ENCODE measurements at regions not wholly inside any gene's neighbourhood (a gene's known extent, or its start where the extent isn't known, plus 50 kb on each side); places are given as distances from the start of the nearest gene placed in this dataset.

DNA sequence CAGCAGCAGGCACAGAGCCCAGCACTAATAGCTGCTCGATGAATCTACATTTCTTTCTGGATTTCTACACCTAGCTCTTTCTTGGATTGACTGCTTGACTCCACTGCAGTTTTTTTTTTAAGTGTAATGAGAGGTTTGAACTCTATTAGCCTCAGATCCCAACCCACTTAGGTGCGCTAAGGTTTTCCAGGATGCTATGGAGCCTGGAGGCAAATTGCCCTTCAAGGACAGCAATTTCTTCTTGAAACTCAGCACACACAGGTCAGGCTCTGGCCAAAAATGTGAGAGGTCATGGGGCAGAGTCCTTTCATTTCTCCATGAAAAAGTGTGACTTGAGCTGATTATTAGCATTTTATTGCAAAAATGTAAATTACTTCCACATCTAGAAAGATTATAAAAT, 52.3 kb upstream of the TIAM2 start:
- TF ChIP-seq, protein P1, sequence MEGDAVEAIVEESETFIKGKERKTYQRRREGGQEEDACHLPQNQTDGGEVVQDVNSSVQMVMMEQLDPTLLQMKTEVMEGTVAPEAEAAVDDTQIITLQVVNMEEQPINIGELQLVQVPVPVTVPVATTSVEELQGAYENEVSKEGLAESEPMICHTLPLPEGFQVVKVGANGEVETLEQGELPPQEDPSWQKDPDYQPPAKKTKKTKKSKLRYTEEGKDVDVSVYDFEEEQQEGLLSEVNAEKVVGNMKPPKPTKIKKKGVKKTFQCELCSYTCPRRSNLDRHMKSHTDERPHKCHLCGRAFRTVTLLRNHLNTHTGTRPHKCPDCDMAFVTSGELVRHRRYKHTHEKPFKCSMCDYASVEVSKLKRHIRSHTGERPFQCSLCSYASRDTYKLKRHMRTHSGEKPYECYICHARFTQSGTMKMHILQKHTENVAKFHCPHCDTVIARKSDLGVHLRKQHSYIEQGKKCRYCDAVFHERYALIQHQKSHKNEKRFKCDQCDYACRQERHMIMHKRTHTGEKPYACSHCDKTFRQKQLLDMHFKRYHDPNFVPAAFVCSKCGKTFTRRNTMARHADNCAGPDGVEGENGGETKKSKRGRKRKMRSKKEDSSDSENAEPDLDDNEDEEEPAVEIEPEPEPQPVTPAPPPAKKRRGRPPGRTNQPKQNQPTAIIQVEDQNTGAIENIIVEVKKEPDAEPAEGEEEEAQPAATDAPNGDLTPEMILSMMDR (IDR thresholded peaks at IDR 0.05; ENCODE audit: borderline replicate concordance, extremely low read depth, low read length, poor library complexity, severe bottlenecking): no peak
- TF ChIP-seq EZH2 (IDR thresholded peaks at IDR 0.05; ENCODE audit: borderline replicate concordance, low read depth, low read length, severe bottlenecking): no peak
